Naive B cell (primary cell): ENCODE measurements at regions not wholly inside any gene's neighbourhood (a gene's known extent, or its start where the extent isn't known, plus 50 kb on each side); places are given as distances from the start of the nearest gene placed in this dataset.

ENCODE experiments used
- ATAC-seq, 2 donors: fragments of 150-1000 bp; cut with Tn5 transposase; 2 replicates each; pipeline ENCODE4 v1.10.0; 2021; ENCODE audit warnings: low read depth in 2 of 2, mild to moderate bottlenecking in 2 of 2, moderate library complexity in 2 of 2
- DNase-seq: peaks from one replicate; pipeline ENCODE4 v3.0.0; 2022
- H3K27ac Mint-ChIP-seq, 6 donors: one replicate each; pipeline ENCODE4 v1.8.0; 2020 to 2022; ENCODE audit warnings: mild to moderate bottlenecking in 6 of 6, mixed read lengths in 6 of 6, moderate library complexity in 5 of 6, inconsistent platforms in 2 of 6
- H3K27me3 Mint-ChIP-seq, 3 donors: one replicate each; pipeline ENCODE4 v1.8.0; 2021 to 2022; ENCODE audit warnings: mixed read lengths in 3 of 3, mild to moderate bottlenecking in 1 of 3
- H3K36me3 Mint-ChIP-seq, 2 donors: one replicate each; pipeline ENCODE4 v1.8.0; 2020 to 2022; ENCODE audit warnings: mixed read lengths in 2 of 2, inconsistent platforms in 1 of 2, mild to moderate bottlenecking in 1 of 2
- H3K4me1 Mint-ChIP-seq, 3 donors: one replicate each; pipeline ENCODE4 v1.8.0; 2020 to 2022; ENCODE audit warnings: mixed read lengths in 3 of 3, inconsistent platforms in 1 of 3, mild to moderate bottlenecking in 1 of 3, moderate library complexity in 1 of 3
- H3K4me3 Mint-ChIP-seq, 8 donors: one replicate each; pipeline ENCODE4 v1.8.0; 2020 to 2022; ENCODE audit warnings: mild to moderate bottlenecking in 8 of 8, mixed read lengths in 8 of 8, moderate library complexity in 8 of 8, inconsistent platforms in 2 of 8
- H3K9me3 Mint-ChIP-seq, 7 donors: one replicate each; pipeline ENCODE4 v1.8.0; 2020 to 2022; ENCODE audit warnings: mixed read lengths in 7 of 7, mild to moderate bottlenecking in 5 of 7, inconsistent platforms in 2 of 7, moderate library complexity in 1 of 7

GRCh38 chr20:22307409-22307808 lies 277.0 kb downstream of the FOXA2 start:
- no peaks in the 10 kb centered on the region for H3K4me1 Mint-ChIP-seq
- DNase-seq, result no peak
- no peaks in the 10 kb centered on the region for H3K36me3 Mint-ChIP-seq
- H3K9me3 Mint-ChIP-seq, result peaks cover 0 to 4% (median 0%) of the 10 kb centered on the region in 7 donors
- H3K27ac Mint-ChIP-seq, result no peak overlapping the region
- no peak for ATAC-seq
- H3K27me3 Mint-ChIP-seq, result peaks cover 9 to 17% (median 17%) of the 10 kb centered on the region in 3 donors
- H3K4me3 Mint-ChIP-seq, result no peak overlapping the region

- no peaks in the 10 kb centered on the region for H3K36me3 Mint-ChIP-seq
- H3K4me1 Mint-ChIP-seq, result no peaks in the 10 kb centered on the region
- DNase-seq (no peak), ATAC-seq (no peak)
- H3K27me3 Mint-ChIP-seq, result peaks cover 17 to 18% (median 17%) of the 10 kb centered on the region in 3 donors
- peaks cover 0 to 4% (median 0%) of the 10 kb centered on the region in 7 donors for H3K9me3 Mint-ChIP-seq
- H3K27ac Mint-ChIP-seq, result no peak overlapping the region
- no peak overlapping the region for H3K4me3 Mint-ChIP-seq
Observed at GRCh38 chr20:22305381-22305780, 279.0 kb downstream of the FOXA2 start.

- no peak overlapping the region for H3K4me3 Mint-ChIP-seq
- H3K9me3 Mint-ChIP-seq, result peaks cover 0 to 7% (median 4%) of the 10 kb centered on the region in 7 donors
- H3K27me3 Mint-ChIP-seq, result peaks cover 11 to 17% (median 15%) of the 10 kb centered on the region in 3 donors
- DNase-seq (no peak), ATAC-seq (no peak)
- H3K36me3 Mint-ChIP-seq, result no peaks in the 10 kb centered on the region
- H3K27ac Mint-ChIP-seq, result no peak overlapping the region
- H3K4me1 Mint-ChIP-seq, result no peaks in the 10 kb centered on the region
Observed at GRCh38 chr20:22303523-22303922, 280.8 kb downstream of the FOXA2 start.

- DNase-seq, result no peak
- Mint-ChIP-seq H3K27me3 (peaks cover 9 to 15% (median 11%) of the 10 kb centered on the region in 3 donors), H3K4me1 (no peaks in the 10 kb centered on the region), H3K9me3 (peaks cover 0 to 7% (median 4%) of the 10 kb centered on the region in 7 donors), H3K4me3 (no peak overlapping the region), H3K27ac (no peak overlapping the region), H3K36me3 (no peaks in the 10 kb centered on the region)
- no peak for ATAC-seq
Observed at GRCh38 chr20:22302039-22302438, 282.3 kb downstream of the FOXA2 start.

- H3K36me3 Mint-ChIP-seq, result no peaks in the 10 kb centered on the region
- ATAC-seq (no peak), DNase-seq (no peak)
- H3K27ac Mint-ChIP-seq, result no peak overlapping the region
- peaks cover 0 to 10% (median 2%) of the 10 kb centered on the region in 7 donors for H3K9me3 Mint-ChIP-seq
- H3K4me1 Mint-ChIP-seq, result no peaks in the 10 kb centered on the region
- H3K27me3 Mint-ChIP-seq, result peaks cover 17 to 24% (median 24%) of the 10 kb centered on the region in 3 donors
- H3K4me3 Mint-ChIP-seq, result no peak overlapping the region
Observed at GRCh38 chr20:22293886-22294285, 290.5 kb downstream of the FOXA2 start.

GRCh38 chr20:22289442-22289841 lies 294.9 kb downstream of the FOXA2 start:
- DNase-seq (no peak), ATAC-seq (no peak)
- Mint-ChIP-seq H3K4me3 (no peak overlapping the region), H3K36me3 (no peaks in the 10 kb centered on the region), H3K4me1 (no peaks in the 10 kb centered on the region), H3K27ac (no peak overlapping the region), H3K27me3 (peaks cover 19 to 25% (median 24%) of the 10 kb centered on the region in 3 donors), H3K9me3 (peaks cover 0 to 9% (median 2%) of the 10 kb centered on the region in 7 donors)

GRCh38 chr20:22288957-22289356 lies 295.4 kb downstream of the FOXA2 start:
- Mint-ChIP-seq H3K4me1 (no peaks in the 10 kb centered on the region), H3K27me3 (peaks cover 14 to 27% (median 23%) of the 10 kb centered on the region in 3 donors), H3K4me3 (no peak overlapping the region), H3K9me3 (peaks cover 0 to 9% (median 0%) of the 10 kb centered on the region in 7 donors), H3K36me3 (no peaks in the 10 kb centered on the region), H3K27ac (no peak overlapping the region)
- DNase-seq (no peak), ATAC-seq (no peak)

GRCh38 chr20:22288156-22288555 lies 296.2 kb downstream of the FOXA2 start:
- H3K4me1 Mint-ChIP-seq, result no peaks in the 10 kb centered on the region
- DNase-seq, result no peak
- peaks cover 8 to 28% (median 17%) of the 10 kb centered on the region in 3 donors for H3K27me3 Mint-ChIP-seq
- ATAC-seq, result no peak
- H3K9me3 Mint-ChIP-seq, result peaks cover 0 to 4% (median 0%) of the 10 kb centered on the region in 7 donors
- H3K27ac Mint-ChIP-seq, result no peak overlapping the region
- H3K4me3 Mint-ChIP-seq, result no peak overlapping the region
- no peaks in the 10 kb centered on the region for H3K36me3 Mint-ChIP-seq

GRCh38 chr20:22285555-22285954 lies 298.8 kb downstream of the FOXA2 start:
- H3K27ac Mint-ChIP-seq, result no peak overlapping the region
- H3K36me3 Mint-ChIP-seq, result no peaks in the 10 kb centered on the region
- DNase-seq (no peak), ATAC-seq (no peak)
- H3K27me3 Mint-ChIP-seq, result peaks cover 5 to 16% (median 9%) of the 10 kb centered on the region in 3 donors
- no peak overlapping the region for H3K4me3 Mint-ChIP-seq
- H3K4me1 Mint-ChIP-seq, result no peaks in the 10 kb centered on the region
- peaks cover 0 to 4% (median 0%) of the 10 kb centered on the region in 7 donors for H3K9me3 Mint-ChIP-seq

- no peaks in the 10 kb centered on the region for H3K4me1 Mint-ChIP-seq
- peaks cover 3 to 8% (median 5%) of the 10 kb centered on the region in 3 donors for H3K27me3 Mint-ChIP-seq
- no peak overlapping the region for H3K4me3 Mint-ChIP-seq
- H3K9me3 Mint-ChIP-seq, result peaks cover 0 to 4% (median 2%) of the 10 kb centered on the region in 7 donors
- H3K27ac Mint-ChIP-seq, result peak overlapping the region in 1 of 6 donors; percentile 9
- DNase-seq (no peak), ATAC-seq (no peak)
- no peaks in the 10 kb centered on the region for H3K36me3 Mint-ChIP-seq
Observed at GRCh38 chr20:22282696-22283095, 301.7 kb downstream of the FOXA2 start.

GRCh38 chr20:22274330-22274729 lies 310.0 kb downstream of the FOXA2 start:
- H3K4me1 Mint-ChIP-seq, result no peaks in the 10 kb centered on the region
- no peak overlapping the region for H3K4me3 Mint-ChIP-seq
- peaks cover 7 to 17% (median 9%) of the 10 kb centered on the region in 3 donors for H3K27me3 Mint-ChIP-seq
- peaks cover 0 to 8% of the 10 kb centered on the region in 2 donors for H3K36me3 Mint-ChIP-seq
- peaks cover 0 to 12% (median 7%) of the 10 kb centered on the region in 7 donors for H3K9me3 Mint-ChIP-seq
- no peak overlapping the region for H3K27ac Mint-ChIP-seq
- DNase-seq, result no peak
- ATAC-seq, result no peak

GRCh38 chr20:22268675-22269074 lies 315.7 kb downstream of the FOXA2 start:
- peaks cover 0 to 9% (median 2%) of the 10 kb centered on the region in 7 donors for H3K9me3 Mint-ChIP-seq
- no peaks in the 10 kb centered on the region for H3K4me1 Mint-ChIP-seq
- no peaks in the 10 kb centered on the region for H3K36me3 Mint-ChIP-seq
- H3K4me3 Mint-ChIP-seq, result no peak overlapping the region
- ATAC-seq, result no peak
- H3K27me3 Mint-ChIP-seq, result peaks cover 6 to 26% (median 7%) of the 10 kb centered on the region in 3 donors
- no peak overlapping the region for H3K27ac Mint-ChIP-seq
- no peak for DNase-seq

- H3K4me3 Mint-ChIP-seq, result no peak overlapping the region
- H3K36me3 Mint-ChIP-seq, result no peaks in the 10 kb centered on the region
- H3K27me3 Mint-ChIP-seq, result peaks cover 7 to 23% (median 17%) of the 10 kb centered on the region in 3 donors
- ATAC-seq, result no peak
- DNase-seq, result no peak
- no peak overlapping the region for H3K27ac Mint-ChIP-seq
- no peaks in the 10 kb centered on the region for H3K4me1 Mint-ChIP-seq
- peaks cover 0 to 6% (median 2%) of the 10 kb centered on the region in 7 donors for H3K9me3 Mint-ChIP-seq
Observed at GRCh38 chr20:22264917-22265316, 319.5 kb downstream of the FOXA2 start.

- no peak for ATAC-seq
- Mint-ChIP-seq H3K27ac (no peak overlapping the region), H3K27me3 (peaks cover 0 to 11% (median 7%) of the 10 kb centered on the region in 3 donors), H3K4me1 (no peaks in the 10 kb centered on the region), H3K4me3 (peak overlapping the region in 1 of 8 donors; percentile 9), H3K9me3 (peaks cover 0 to 3% (median 0%) of the 10 kb centered on the region in 7 donors), H3K36me3 (no peaks in the 10 kb centered on the region)
- DNase-seq, result no peak
Observed at GRCh38 chr20:22260506-22260905, 323.9 kb downstream of the FOXA2 start.
